SK-N-SH (cell line): ENCODE measurements at regions not wholly inside any gene's neighbourhood (a gene's known extent, or its start where the extent isn't known, plus 50 kb on each side); places are given as distances from the start of the nearest gene placed in this dataset.
A peak's percentile ranks its signal among the peaks of the same experiment; 100 is the strongest.

ENCODE experiments used
- FOXM1 ChIP-seq: IDR thresholded peaks from 2 replicates; pipeline ENCODE4 v1.4.0; 2012; ENCODE audit warnings: low read depth, mild to moderate bottlenecking
- JUND ChIP-seq: IDR thresholded peaks from 2 replicates; pipeline ENCODE4 v1.4.0; 2012
- NRF1 ChIP-seq: IDR thresholded peaks from 2 replicates; pipeline ENCODE4 v1.6.1; 2012; ENCODE audit warnings: low read depth, mild to moderate bottlenecking, low read length
- POLR2AphosphoS5 ChIP-seq: IDR thresholded peaks from 2 replicates; pipeline ENCODE4 v1.6.1; 2012; ENCODE audit warnings: low read depth, low read length
- RXRA ChIP-seq: IDR thresholded peaks from 2 replicates; pipeline ENCODE4 v1.4.0; 2012; ENCODE audit warnings: low read depth, mild to moderate bottlenecking, borderline replicate concordance
- TAF1 ChIP-seq: IDR thresholded peaks from 2 replicates; pipeline ENCODE4 v1.6.1; 2012; ENCODE audit warnings: low read depth, mild to moderate bottlenecking, low read length, moderate library complexity, borderline replicate concordance
- TCF12 ChIP-seq: IDR thresholded peaks from 2 replicates; pipeline ENCODE4 v1.4.0; 2012
- TF ChIP-seq, protein P1 (sequence below): IDR thresholded peaks from 2 replicates; pipeline ENCODE4 v1.4.0; 2012; ENCODE audit warnings: low read depth, borderline replicate concordance
- TF ChIP-seq, protein P2 (sequence below): fragments of 200-600 bp; sonication (generic); IDR thresholded peaks from 2 replicates; pipeline ENCODE4 v1.6.1; 2017; ENCODE audit warnings: antibody characterized with exemption, mild to moderate bottlenecking, moderate library complexity
- TF ChIP-seq, protein P3 (sequence below): IDR thresholded peaks from 2 replicates; pipeline ENCODE4; 2012

DNA sequence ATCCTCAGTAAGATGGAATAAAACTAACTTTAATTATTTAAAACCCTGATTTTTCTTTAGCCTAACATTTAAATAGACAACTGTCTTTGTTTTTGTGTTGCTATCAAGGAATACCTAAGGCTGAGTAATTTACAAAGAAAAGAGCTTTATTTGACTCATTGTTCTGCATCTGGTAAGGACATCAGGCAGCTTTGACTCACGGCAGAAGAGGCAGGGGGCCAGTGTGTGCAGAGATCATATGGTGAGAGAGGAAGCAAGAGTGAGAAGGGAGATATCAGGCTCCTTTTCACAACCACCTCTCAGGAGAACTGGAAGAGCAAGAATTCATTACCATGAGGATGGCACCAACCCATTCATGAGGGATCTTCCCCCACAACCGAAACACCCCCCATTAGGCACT lies 64.6 kb upstream of the TFPI start:
- TF ChIP-seq, protein P1, sequence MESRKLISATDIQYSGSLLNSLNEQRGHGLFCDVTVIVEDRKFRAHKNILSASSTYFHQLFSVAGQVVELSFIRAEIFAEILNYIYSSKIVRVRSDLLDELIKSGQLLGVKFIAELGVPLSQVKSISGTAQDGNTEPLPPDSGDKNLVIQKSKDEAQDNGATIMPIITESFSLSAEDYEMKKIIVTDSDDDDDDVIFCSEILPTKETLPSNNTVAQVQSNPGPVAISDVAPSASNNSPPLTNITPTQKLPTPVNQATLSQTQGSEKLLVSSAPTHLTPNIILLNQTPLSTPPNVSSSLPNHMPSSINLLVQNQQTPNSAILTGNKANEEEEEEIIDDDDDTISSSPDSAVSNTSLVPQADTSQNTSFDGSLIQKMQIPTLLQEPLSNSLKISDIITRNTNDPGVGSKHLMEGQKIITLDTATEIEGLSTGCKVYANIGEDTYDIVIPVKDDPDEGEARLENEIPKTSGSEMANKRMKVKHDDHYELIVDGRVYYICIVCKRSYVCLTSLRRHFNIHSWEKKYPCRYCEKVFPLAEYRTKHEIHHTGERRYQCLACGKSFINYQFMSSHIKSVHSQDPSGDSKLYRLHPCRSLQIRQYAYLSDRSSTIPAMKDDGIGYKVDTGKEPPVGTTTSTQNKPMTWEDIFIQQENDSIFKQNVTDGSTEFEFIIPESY: no peak
- TF ChIP-seq TAF1: no peak
- TF ChIP-seq, protein P2, sequence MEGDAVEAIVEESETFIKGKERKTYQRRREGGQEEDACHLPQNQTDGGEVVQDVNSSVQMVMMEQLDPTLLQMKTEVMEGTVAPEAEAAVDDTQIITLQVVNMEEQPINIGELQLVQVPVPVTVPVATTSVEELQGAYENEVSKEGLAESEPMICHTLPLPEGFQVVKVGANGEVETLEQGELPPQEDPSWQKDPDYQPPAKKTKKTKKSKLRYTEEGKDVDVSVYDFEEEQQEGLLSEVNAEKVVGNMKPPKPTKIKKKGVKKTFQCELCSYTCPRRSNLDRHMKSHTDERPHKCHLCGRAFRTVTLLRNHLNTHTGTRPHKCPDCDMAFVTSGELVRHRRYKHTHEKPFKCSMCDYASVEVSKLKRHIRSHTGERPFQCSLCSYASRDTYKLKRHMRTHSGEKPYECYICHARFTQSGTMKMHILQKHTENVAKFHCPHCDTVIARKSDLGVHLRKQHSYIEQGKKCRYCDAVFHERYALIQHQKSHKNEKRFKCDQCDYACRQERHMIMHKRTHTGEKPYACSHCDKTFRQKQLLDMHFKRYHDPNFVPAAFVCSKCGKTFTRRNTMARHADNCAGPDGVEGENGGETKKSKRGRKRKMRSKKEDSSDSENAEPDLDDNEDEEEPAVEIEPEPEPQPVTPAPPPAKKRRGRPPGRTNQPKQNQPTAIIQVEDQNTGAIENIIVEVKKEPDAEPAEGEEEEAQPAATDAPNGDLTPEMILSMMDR: no peak
- TF ChIP-seq RXRA: no peak
- TF ChIP-seq JUND: no peak
- TF ChIP-seq NRF1: no peak
- no peak for TF ChIP-seq POLR2AphosphoS5
- TF ChIP-seq, protein P3, sequence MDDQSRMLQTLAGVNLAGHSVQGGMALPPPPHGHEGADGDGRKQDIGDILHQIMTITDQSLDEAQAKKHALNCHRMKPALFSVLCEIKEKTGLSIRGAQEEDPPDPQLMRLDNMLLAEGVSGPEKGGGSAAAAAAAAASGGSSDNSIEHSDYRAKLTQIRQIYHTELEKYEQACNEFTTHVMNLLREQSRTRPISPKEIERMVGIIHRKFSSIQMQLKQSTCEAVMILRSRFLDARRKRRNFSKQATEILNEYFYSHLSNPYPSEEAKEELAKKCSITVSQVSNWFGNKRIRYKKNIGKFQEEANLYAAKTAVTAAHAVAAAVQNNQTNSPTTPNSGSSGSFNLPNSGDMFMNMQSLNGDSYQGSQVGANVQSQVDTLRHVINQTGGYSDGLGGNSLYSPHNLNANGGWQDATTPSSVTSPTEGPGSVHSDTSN: peak; percentile 11; the same call in 1 of the 2 replicates
- peak; percentile 65 for TF ChIP-seq TCF12
- TF ChIP-seq FOXM1: no peak
